ENCODE measurements at regions not wholly inside any gene's neighbourhood (a gene's known extent, or its start where the extent isn't known, plus 50 kb on each side); places are given as distances from the start of the nearest gene placed in this dataset.
"Not testable (repeated sequence)": the region's sequence is repeated elsewhere in the genome, so short reads cannot be mapped to it uniquely, and the experiment has no call there.

- not testable (repeated sequence) for DNase-seq (ENCODE audit: insufficient read length, low spot score); FAIRE-seq
These were observed 64.9 kb upstream of the GBA3 start for GRCh38 chr4:22627851-22628250.

- FAIRE-seq; DNase-seq (ENCODE audit: insufficient read length, low spot score): not testable (repeated sequence)
These were observed 62.4 kb upstream of the GBA3 start for GRCh38 chr4:22630161-22630975.

GRCh38 chr4:22631167-22631566 lies 61.6 kb upstream of the GBA3 start:
- DNase-seq (ENCODE audit: insufficient read length, low spot score); FAIRE-seq: not testable (repeated sequence)

- FAIRE-seq (no peak), DNase-seq (ENCODE audit: insufficient read length, low spot score) (no peak)
These were observed 58.1 kb upstream of the GBA3 start for GRCh38 chr4:22634541-22635181.

GRCh38 chr4:22635182-22635549 lies 57.6 kb upstream of the GBA3 start:
- not testable (repeated sequence) for FAIRE-seq; DNase-seq (ENCODE audit: insufficient read length, low spot score)

GRCh38 chr4:22635692-22636091 lies 57.0 kb upstream of the GBA3 start:
- no peak for FAIRE-seq

GRCh38 chr4:22637306-22637705 lies 55.4 kb upstream of the GBA3 start:
- DNase-seq (ENCODE audit: insufficient read length, low spot score) (no peak), FAIRE-seq (no peak)

More at GRCh38 chr4:22635692-22636091, 57.0 kb upstream of the GBA3 start:
- DNase-seq (ENCODE audit: insufficient read length, low spot score), result no peak

All from HTR-8/SVneo (cell line).